GM12878 (cell line): ENCODE measurements at regions not wholly inside any gene's neighbourhood (a gene's known extent, or its start where the extent isn't known, plus 50 kb on each side); places are given as distances from the start of the nearest gene placed in this dataset.

Source experiments
- ATAC-seq: fragments of 200-7000 bp; cut with Tn5 transposase; 3 replicates; pipeline ENCODE4 v1.9.1; 2020; ENCODE audit warnings: mild to moderate bottlenecking, moderate library complexity
- BruUV-seq: library from RNA; stranded (reverse); fragments of 400-500 nt; replicated peaks from 2 replicates; lab custom pipeline; 2021; lab: Mats Ljungman, UMichigan
- CTCF ChIA-PET: fragments of 300-600 bp; sonication (Branson Sonifier 250); formaldehyde crosslinking; extraction: SDS; loops from one replicate; lab custom pipeline; 2021; ENCODE audit warnings: inconsistent platforms; lab: Yijun Ruan, JAX
- POLR2A ChIA-PET: fragments of 350-600 bp; formaldehyde crosslinking; extraction: SDS; loops from one replicate; lab custom pipeline; 2021; ENCODE audit warnings: inconsistent platforms; lab: Charles Lee
- RAD21 ChIA-PET: fragments of 300-600 bp; sonication (Branson Sonifier 250); formaldehyde crosslinking; loops from one replicate; lab custom pipeline; 2023; ENCODE audit warnings: antibody characterized with exemption; ENCODE audit not compliant: unreplicated experiment; lab: Charles Lee
- SMC1A ChIA-PET: fragments of 300-600 bp; sonication (Branson Sonifier 250); formaldehyde crosslinking; loops from one replicate; lab custom pipeline; 2023; ENCODE audit not compliant: unreplicated experiment, uncharacterized antibody; lab: Charles Lee
- DNase-seq: peaks from one replicate; pipeline ENCODE4 v3.0.0-alpha.2; 2011; ENCODE audit warnings: low read depth, low spot score
- FAIRE-seq: peaks from 3 replicates; lab custom pipeline; 2011; peaks lifted over from hg19 to GRCh38; lab: Jason Lieb, UNC
- H2AFZ ChIP-seq: 2 replicates; pipeline ENCODE4 v1.6.0; 2011; ENCODE audit warnings: low read depth, low read length, control low read depth; ENCODE audit not compliant: control insufficient read depth
- H3K27ac ChIP-seq: 2 replicates; pipeline ENCODE4 v1.5.1; 2011; ENCODE audit warnings: control low read depth; ENCODE audit not compliant: control insufficient read depth, insufficient read depth
- H3K27me3 ChIP-seq, 2 experiments: replicated peaks in 1 of 2; 2 replicates each; pipeline versions ENCODE4 v1.6.0 to v1.6.1; 2011; ENCODE audit warnings: low read length in 1 of 2; ENCODE audit not compliant: control insufficient read depth in 2 of 2, insufficient read depth in 2 of 2
- H3K36me3 ChIP-seq, 2 experiments: 2 replicates each; pipeline ENCODE4 v1.5.1; 2011; ENCODE audit warnings: low read length in 1 of 2; ENCODE audit not compliant: control insufficient read depth in 2 of 2, insufficient read depth in 2 of 2
- H3K4me1 ChIP-seq: 2 replicates; pipeline ENCODE4 v1.6.1; 2011; ENCODE audit warnings: mild to moderate bottlenecking, low read length, moderate library complexity, mixed read lengths; ENCODE audit not compliant: control insufficient read depth, insufficient read depth
- H3K4me2 ChIP-seq: 2 replicates; pipeline ENCODE4 v1.6.0; 2011; ENCODE audit warnings: control low read depth; ENCODE audit not compliant: control insufficient read depth, insufficient read depth
- H3K4me3 ChIP-seq: fragments of 200-600 bp; sonication (generic); 2 replicates; pipeline ENCODE4 v1.5.1; 2016
- H3K79me2 ChIP-seq: 2 replicates; pipeline ENCODE4 v1.6.0; 2011; ENCODE audit warnings: low read length; ENCODE audit not compliant: control insufficient read depth, insufficient read depth
- H3K9ac ChIP-seq: 2 replicates; pipeline ENCODE4 v1.8.0; 2011; ENCODE audit warnings: low read length, control low read depth, mixed read lengths; ENCODE audit not compliant: control insufficient read depth, insufficient read depth
- H3K9me3 ChIP-seq: replicated peaks from 3 replicates; pipeline ENCODE4 v1.5.1; 2011; ENCODE audit warnings: mild to moderate bottlenecking, low read length; ENCODE audit not compliant: control insufficient read depth, insufficient read depth
- H4K20me1 ChIP-seq: 2 replicates; pipeline ENCODE4 v1.6.0; 2011; ENCODE audit not compliant: control insufficient read depth, insufficient read depth
- CTCF ChIP-seq, 3 experiments: IDR thresholded peaks in 2 of 3; conservative IDR thresholded peaks in 1 of 3; 2 replicates each; pipeline ENCODE4 v1.5.1; 2011; ENCODE audit warnings: low read depth in 3 of 3, low read length in 3 of 3, mild to moderate bottlenecking in 3 of 3, control low read depth in 2 of 3, moderate library complexity in 2 of 3, inconsistent platforms in 1 of 3, mixed read lengths in 1 of 3; ENCODE audit not compliant: control insufficient read depth in 2 of 3, insufficient read depth in 1 of 3; ENCODE audit errors: extremely low read depth in 1 of 3
- FOS ChIP-seq: IDR thresholded peaks from 3 replicates; pipeline ENCODE4 v1.6.1; 2011; ENCODE audit warnings: borderline replicate concordance; ENCODE audit not compliant: insufficient read length; ENCODE audit errors: extremely low read depth
- FOXM1 ChIP-seq: IDR thresholded peaks from 2 replicates; pipeline ENCODE4 v1.6.1; 2012; ENCODE audit warnings: low read depth, mild to moderate bottlenecking, inconsistent platforms, low read length, moderate library complexity
- LARP7 ChIP-seq: fragments of 450-650 bp; IDR thresholded peaks from 2 replicates; pipeline ENCODE4 v1.6.1; 2017; ENCODE audit warnings: mild to moderate bottlenecking
- MXI1 ChIP-seq: fragments of 150-350 bp; IDR thresholded peaks from 2 replicates; pipeline ENCODE4 v1.6.1; 2011; ENCODE audit warnings: low read depth, mild to moderate bottlenecking, inconsistent platforms, low read length, improper control_type of control experiment
- POLR2A ChIP-seq: IDR thresholded peaks from 2 replicates; pipeline ENCODE4 v1.6.1; 2011; ENCODE audit warnings: low read depth, mild to moderate bottlenecking, low read length
- RAD51 ChIP-seq: fragments of 450-650 bp; IDR thresholded peaks from 2 replicates; pipeline ENCODE4 v1.6.1; 2016; ENCODE audit warnings: moderate library complexity, mild to moderate bottlenecking, inconsistent platforms
- SMAD5 ChIP-seq: IDR thresholded peaks from 2 replicates; pipeline ENCODE4 v1.6.1; 2016; ENCODE audit warnings: antibody characterized with exemption, low read depth
- WGBS: methylation state at CpG from one replicate; pipeline ENCODE4 v1.1.6; 2016; ENCODE audit warnings: low lambda C conversion rate; ENCODE audit not compliant: insufficient replicate concordance, insufficient coverage; ENCODE audit errors: missing lambda C conversion rate; 5-methylcytosine and 5-hydroxymethylcytosine counted together
- in situ Hi-C: fragments of 300-500 bp; cut with MboI; formaldehyde crosslinking; loops from 9 replicates; pipeline ENCODE4 v1.14.3; 2018; ENCODE audit warnings: mixed read lengths
- intact Hi-C: fragments of 100-400 bp; cut with micrococcal nuclease; formaldehyde crosslinking; loops from one replicate; pipeline ENCODE4 v1.14.2; 2022; ENCODE audit not compliant: unreplicated experiment

- ChIA-PET CTCF (no interaction called here), SMC1A (no interaction called here), POLR2A (no interaction called here), RAD21 (no interaction called here)
- Histone ChIP-seq H2AFZ (no peak overlapping the region), H3K79me2 (no peaks in the 10 kb centered on the region), H3K9ac (no peak overlapping the region), H3K4me3 (no peak overlapping the region), H3K27me3 (no peaks in the 10 kb centered on the region), H3K4me2 (no peak overlapping the region), H3K36me3 (no peaks in the 10 kb centered on the region), H3K9me3 (no peaks in the 10 kb centered on the region), H3K4me1 (no peaks in the 10 kb centered on the region), H4K20me1 (no peaks in the 10 kb centered on the region), H3K27ac (no peak overlapping the region)
- FAIRE-seq (no peak), DNase-seq (no peak), ATAC-seq (no peak)
- BruUV-seq = no TSS peak
- TF ChIP-seq RAD51 (no peak), POLR2A (no peak), LARP7 (no peak), MXI1 (no peak), FOS (no peak), FOXM1 (no peak), CTCF (IDR thresholded peaks at IDR 0.05 in 2 of 3, conservative IDR thresholded peaks at IDR 0.05 in 1 of 3; ENCODE audit: control insufficient read depth in 2 of 3, extremely low read depth in 1 of 3, insufficient read depth in 1 of 3, low read depth in 3 of 3, low read length in 3 of 3) (no peak), SMAD5 (no peak)
- in situ Hi-C loops = no loop called here
- intact Hi-C loops = no loop called here
- 0% methylated on average over 1 of the region's 1 CpG for WGBS
Observed at GRCh38 chr15:53171571-53171970, 381.4 kb upstream of the ONECUT1 start.
